ENCODE measurements at regions not wholly inside any gene's neighbourhood (a gene's known extent, or its start where the extent isn't known, plus 50 kb on each side); places are given as distances from the start of the nearest gene placed in this dataset.

- TF ChIP-seq ATF3 (IDR thresholded peaks at IDR 0.05) (no peak), CTCF (IDR thresholded peaks at IDR 0.05; ENCODE audit: low read depth, low read length, missing input control) (no peak), TAF1 (conservative IDR thresholded peaks at IDR 0.05) (no peak), MAX (IDR thresholded peaks at IDR 0.05) (no peak), JUND (IDR thresholded peaks at IDR 0.05) (no peak), GABPA (IDR thresholded peaks at IDR 0.05 in 1 of 2, conservative IDR thresholded peaks at IDR 0.05 in 1 of 2) (no peak)
These were observed 469.5 kb upstream of the FAM241A start for GRCh38 chr4:111675746-111676145.

All from liver (tissue), 3 donors.